Mucosa of descending colon (tissue), 3 donors: ENCODE measurements at regions not wholly inside any gene's neighbourhood (a gene's known extent, or its start where the extent isn't known, plus 50 kb on each side); places are given as distances from the start of the nearest gene placed in this dataset.

ENCODE experiments used
- ATAC-seq: fragments of 200-7000 bp; cut with Tn5 transposase; one replicate; pipeline ENCODE4 v1.9.1; 2020; ENCODE audit warnings: mild to moderate bottlenecking, moderate library complexity
- DNase-seq, 3 donors: peaks; one replicate each; pipeline ENCODE4 v3.0.0-alpha.2; 2020
- H3K36me3 ChIP-seq: fragments of 200-600 bp; one replicate; pipeline ENCODE4 v1.8.0; 2021; ENCODE audit warnings: low read depth, mild to moderate bottlenecking
- H3K4me1 ChIP-seq: fragments of 200-600 bp; one replicate; pipeline ENCODE4 v1.8.0; 2021; ENCODE audit warnings: low read depth, mild to moderate bottlenecking
- H3K4me3 ChIP-seq: fragments of 200-600 bp; one replicate; pipeline ENCODE4 v1.8.0; 2021; ENCODE audit warnings: mild to moderate bottlenecking
- H3K9me3 ChIP-seq: fragments of 200-600 bp; one replicate; pipeline ENCODE4 v1.8.0; 2021; ENCODE audit warnings: mild to moderate bottlenecking
- intact Hi-C, 2 donors: fragments of 100-400 bp; cut with DNase I in 1 of 2; cut with micrococcal nuclease in 1 of 2; formaldehyde crosslinking; loops; one replicate each; pipeline versions ENCODE4 v1.11.0 to v1.11.1; 2022; cut with DNase I, micrococcal nuclease
- TF ChIP-seq, protein P1 (sequence below): fragments of 200-600 bp; IDR thresholded peaks from one replicate; pipeline ENCODE4 v1.8.0; 2022; ENCODE audit warnings: antibody characterized with exemption, mild to moderate bottlenecking
- donor health status: DM: no; HTN: no; CAD: no; lungs with moderate emphysema.
- donor health status: DM: no; HTN: no; CAD: no.
- donor health status: DM: no; HTN: yes; CAD: no.

DNA sequence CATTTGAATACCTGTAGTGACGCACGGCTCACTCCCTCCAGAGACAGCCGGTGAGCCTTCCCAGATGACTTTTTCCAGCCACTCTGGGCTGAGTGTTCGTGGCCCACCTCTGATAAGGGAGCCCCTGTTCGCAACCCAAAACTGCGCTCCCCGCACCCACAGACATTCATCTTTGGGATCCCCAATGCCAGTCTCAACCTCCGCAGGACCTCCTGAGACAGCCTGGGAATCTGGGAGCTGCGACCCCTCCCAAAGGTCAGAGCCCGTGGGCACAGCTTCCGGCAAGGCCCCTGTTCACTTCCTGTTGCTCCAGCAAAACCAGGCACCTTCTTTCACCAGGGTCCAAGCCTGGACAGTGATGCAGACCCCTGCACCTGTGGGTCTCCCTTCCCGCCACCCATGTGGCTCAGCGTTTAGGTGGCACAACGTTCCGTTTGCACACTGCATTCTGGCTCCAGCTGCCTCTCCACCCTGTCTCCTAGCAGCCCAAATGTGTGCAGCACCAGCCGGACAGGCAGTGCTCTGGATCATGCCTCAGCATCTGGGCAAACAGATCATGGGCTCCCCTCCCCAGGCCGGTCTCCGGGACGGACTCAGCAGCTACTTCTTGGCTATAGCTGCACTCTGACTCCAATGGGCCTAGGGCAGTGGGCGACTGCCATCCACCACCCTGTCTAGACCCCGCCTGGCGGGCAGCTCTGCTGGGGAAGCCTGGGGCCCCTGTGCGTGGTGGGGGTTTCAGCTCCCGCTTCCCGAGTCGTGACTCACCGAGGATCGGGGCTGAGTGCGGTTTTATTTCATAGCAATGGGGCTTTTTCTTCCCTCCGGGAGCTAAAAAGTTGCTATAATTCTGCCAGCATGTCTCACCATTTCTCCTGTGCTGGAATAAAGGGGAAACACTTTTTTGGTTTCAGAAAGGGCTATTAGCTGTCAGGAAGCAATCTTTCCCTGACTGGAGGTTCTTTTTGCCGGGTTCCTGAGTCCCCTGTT lies 156.0 kb downstream of the OLFM1 start:
- ATAC-seq (no peak), DNase-seq (peak in 1 of 3 donors; percentile 31)
- TF ChIP-seq, protein P1, sequence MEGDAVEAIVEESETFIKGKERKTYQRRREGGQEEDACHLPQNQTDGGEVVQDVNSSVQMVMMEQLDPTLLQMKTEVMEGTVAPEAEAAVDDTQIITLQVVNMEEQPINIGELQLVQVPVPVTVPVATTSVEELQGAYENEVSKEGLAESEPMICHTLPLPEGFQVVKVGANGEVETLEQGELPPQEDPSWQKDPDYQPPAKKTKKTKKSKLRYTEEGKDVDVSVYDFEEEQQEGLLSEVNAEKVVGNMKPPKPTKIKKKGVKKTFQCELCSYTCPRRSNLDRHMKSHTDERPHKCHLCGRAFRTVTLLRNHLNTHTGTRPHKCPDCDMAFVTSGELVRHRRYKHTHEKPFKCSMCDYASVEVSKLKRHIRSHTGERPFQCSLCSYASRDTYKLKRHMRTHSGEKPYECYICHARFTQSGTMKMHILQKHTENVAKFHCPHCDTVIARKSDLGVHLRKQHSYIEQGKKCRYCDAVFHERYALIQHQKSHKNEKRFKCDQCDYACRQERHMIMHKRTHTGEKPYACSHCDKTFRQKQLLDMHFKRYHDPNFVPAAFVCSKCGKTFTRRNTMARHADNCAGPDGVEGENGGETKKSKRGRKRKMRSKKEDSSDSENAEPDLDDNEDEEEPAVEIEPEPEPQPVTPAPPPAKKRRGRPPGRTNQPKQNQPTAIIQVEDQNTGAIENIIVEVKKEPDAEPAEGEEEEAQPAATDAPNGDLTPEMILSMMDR, result no peak
- no peaks in the 10 kb centered on the region for H3K36me3 ChIP-seq
- no peak overlapping the region for H3K4me3 ChIP-seq
- H3K9me3 ChIP-seq, result no peaks in the 10 kb centered on the region
- intact Hi-C loops, result no loop called here
- H3K4me1 ChIP-seq, result no peaks in the 10 kb centered on the region

DNA sequence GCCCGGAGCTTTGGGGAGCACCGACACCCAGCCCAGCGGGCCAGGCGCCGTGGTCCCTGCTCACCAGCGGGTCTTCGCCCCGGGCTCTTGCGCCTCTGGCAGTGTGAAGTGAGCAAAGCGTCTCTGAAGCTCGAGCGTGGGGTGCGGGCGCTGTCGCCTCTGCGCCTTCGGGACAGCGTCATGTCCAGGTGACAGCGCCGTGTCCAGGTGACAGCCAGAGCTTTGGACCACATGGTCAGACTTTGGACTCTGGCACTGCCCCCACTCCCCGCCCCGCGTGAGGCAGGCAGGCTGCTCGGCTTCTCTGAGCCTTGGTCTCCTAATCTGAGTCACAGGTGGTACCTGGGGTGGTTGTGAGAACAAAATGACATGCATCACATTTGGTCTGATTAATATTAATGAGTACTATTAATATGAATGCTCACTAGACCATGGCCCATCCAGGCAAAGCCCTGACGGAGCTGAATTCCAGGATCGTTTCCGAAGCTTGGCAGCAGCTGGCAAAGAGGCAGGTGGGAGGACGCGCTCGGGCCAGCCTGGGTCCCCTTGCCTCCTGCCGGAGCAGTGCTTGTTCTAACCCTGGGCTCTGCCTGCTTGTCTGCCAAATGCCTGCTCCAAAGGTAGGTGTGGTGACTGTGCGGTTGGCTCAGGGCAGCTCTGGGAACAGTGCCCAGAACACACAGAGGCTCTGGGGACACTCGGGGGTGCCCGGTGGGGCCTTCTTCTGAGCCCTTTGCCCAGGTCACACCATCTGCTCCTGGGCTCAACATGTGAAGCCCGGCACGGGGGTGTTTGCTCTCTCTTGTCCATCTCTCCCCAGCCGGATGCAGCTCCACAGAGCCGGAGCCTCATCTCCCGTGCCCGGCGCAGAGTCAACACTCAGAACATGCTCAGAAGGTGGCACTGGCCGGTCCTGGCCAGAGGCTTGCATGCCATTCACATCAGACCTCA lies 157.1 kb downstream of the OLFM1 start:
- TF ChIP-seq, protein P1, result no peak
- ATAC-seq, result peak; percentile 36
- H3K36me3 ChIP-seq, result no peaks in the 10 kb centered on the region
- H3K4me3 ChIP-seq, result no peak overlapping the region
- DNase-seq, result peak in 1 of 3 donors; percentile 36
- intact Hi-C loops, result no loop called here
- no peaks in the 10 kb centered on the region for H3K9me3 ChIP-seq
- no peaks in the 10 kb centered on the region for H3K4me1 ChIP-seq

DNA sequence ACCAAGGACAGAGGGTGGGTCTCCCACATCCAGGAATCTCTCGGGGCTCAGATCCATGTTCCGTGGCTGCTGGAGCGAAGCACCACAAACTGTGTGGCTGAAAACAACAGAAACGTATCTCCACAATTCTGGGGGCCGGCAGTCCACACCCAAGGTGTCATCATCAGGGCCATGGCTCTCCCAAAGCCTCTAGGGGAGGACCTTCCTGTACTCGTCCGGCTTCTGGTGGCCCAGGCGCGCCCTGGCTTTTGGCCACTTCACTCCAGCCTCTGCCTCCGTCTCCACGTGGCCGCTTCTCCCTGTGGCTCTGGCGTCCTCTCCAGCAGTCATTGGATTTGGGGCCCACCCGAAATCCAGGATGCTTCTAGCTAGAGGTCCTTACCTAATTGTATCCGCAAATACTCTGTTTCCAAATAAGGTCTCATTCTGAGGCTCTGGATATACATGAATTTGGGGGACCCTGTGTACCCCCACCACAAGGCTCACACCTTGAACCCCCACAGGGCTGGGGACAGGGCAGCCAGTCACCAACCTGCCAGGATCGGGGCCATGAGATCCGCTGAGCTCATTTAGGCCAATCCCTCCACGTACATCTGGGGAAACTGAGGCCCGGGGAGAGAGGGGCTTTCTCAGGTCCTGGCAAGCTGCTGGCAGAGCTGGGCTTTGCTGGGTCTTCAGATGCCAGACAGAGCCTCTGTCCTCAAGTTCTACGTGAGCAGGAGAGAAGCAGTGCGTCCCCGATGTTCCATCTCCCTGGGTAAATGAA lies 158.2 kb downstream of the OLFM1 start:
- ATAC-seq, result no peak
- DNase-seq, result peak in 1 of 3 donors; percentile 30
- intact Hi-C loops, result no loop called here

DNA sequence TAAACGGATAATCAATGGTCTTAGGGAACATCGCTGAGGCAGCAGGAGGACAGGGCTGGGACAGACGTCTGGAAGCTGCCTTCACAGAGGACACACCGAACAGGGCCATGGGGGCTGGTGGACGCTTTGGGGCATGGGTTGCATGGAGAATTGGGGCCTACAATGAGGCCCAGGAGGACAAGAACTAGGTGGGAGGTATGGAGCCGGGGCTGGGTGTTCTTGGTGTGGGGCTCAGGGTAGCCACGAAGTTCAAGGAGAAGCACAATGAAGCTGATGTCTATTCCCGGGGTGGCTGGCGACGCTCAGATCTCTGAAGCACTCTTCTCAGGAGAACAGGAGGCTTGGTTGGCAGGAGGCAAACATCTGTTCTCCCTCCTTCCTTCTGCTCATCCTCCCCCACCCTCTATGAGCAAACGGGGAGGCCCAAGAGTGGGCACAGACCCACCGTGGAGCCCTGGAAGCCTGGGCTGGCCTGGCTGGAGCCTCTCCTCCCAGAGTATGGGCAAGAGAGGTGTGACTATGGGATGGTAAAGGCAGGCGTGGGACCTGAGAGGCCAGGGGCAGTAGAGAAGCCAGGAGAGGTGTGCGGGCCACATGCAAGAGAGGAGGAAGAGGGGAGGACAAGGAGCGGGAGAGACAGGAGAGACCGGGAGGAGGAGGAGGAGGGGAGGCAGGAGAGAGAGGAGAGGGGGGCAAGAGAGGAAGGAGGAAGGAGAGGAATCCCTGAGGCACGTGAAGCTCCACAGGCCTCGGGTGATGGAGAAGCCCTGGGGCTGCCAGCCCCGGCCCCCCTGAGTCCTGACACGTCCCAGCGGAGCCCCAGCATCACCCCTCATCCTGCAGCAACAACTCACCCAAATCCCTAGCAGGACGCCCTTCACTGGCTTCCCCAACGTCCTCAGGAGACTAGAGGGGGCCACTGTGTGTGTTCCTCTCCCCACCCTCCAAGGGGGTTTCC lies 159.1 kb downstream of the OLFM1 start:
- no peak for ATAC-seq
- Histone ChIP-seq H3K36me3 (no peaks in the 10 kb centered on the region), H3K4me1 (no peaks in the 10 kb centered on the region), H3K4me3 (no peak overlapping the region), H3K9me3 (no peaks in the 10 kb centered on the region)
- DNase-seq, result peak in 1 of 3 donors; percentile 17
- TF ChIP-seq, protein P1, result no peak
- intact Hi-C loops, result no loop called here

More for the DNA sequence above, 158.2 kb downstream of the OLFM1 start:
- Histone ChIP-seq H3K4me1 (no peaks in the 10 kb centered on the region), H3K36me3 (no peaks in the 10 kb centered on the region), H3K9me3 (no peaks in the 10 kb centered on the region), H3K4me3 (no peak overlapping the region)
- TF ChIP-seq, protein P1, result no peak
